HepG2 (cell line): ENCODE measurements at regions not wholly inside any gene's neighbourhood (a gene's known extent, or its start where the extent isn't known, plus 50 kb on each side); places are given as distances from the start of the nearest gene placed in this dataset.

Experiments
- ATAC-seq: fragments of 200-7000 bp; cut with Tn5 transposase; 3 replicates; pipeline ENCODE4 v1.9.1; 2020; ENCODE audit warnings: mild to moderate bottlenecking, moderate library complexity
- BruUV-seq: library from RNA; stranded (reverse); fragments of 400-500 nt; replicated peaks from 2 replicates; lab custom pipeline; 2021; lab: Mats Ljungman, UMichigan
- CTCF ChIA-PET: fragments of 300-600 bp; formaldehyde crosslinking; extraction: SDS; loops from one replicate; lab custom pipeline; 2021; ENCODE audit warnings: low total read pairs, inconsistent platforms, low intra/inter-chr PET ratio; lab: Yijun Ruan, JAX
- POLR2A ChIA-PET: fragments of 350-600 bp; sonication (Branson Sonifier 250); formaldehyde crosslinking; loops from one replicate; lab custom pipeline; 2020; ENCODE audit warnings: antibody characterized with exemption, inconsistent platforms; lab: Yijun Ruan, JAX
- DNase-seq: peaks from one replicate; pipeline ENCODE4 v3.0.0-alpha.2; 2015; ENCODE audit warnings: low spot score
- FAIRE-seq: peaks from 3 replicates; lab custom pipeline; 2011; peaks lifted over from hg19 to GRCh38; lab: Jason Lieb, UNC
- H2AFZ ChIP-seq: one replicate; pipeline ENCODE4 v1.6.1; 2011; ENCODE audit warnings: low read length, inconsistent platforms
- H3K27ac ChIP-seq: fragments of 300-600 bp; 3 replicates; pipeline ENCODE4 v1.8.0; 2011; ENCODE audit warnings: mixed run types, mild to moderate bottlenecking, mixed read lengths, low read length, inconsistent platforms; ENCODE audit not compliant: insufficient read depth; ENCODE audit errors: extremely low read length
- H3K27me3 ChIP-seq, 2 experiments: fragments of 200-600 bp in 1 of 2; 2 replicates in 1 of 2; 3 replicates in 1 of 2; pipeline versions ENCODE4 v1.6.0 to v1.8.0; 2011; ENCODE audit warnings: low read length in 2 of 2, mild to moderate bottlenecking in 2 of 2, moderate library complexity in 2 of 2, inconsistent platforms in 1 of 2; ENCODE audit not compliant: insufficient read depth in 2 of 2, control insufficient read depth in 1 of 2
- H3K36me3 ChIP-seq, 2 experiments: fragments of 200-600 bp in 1 of 2; replicated peaks in 1 of 2; 2 replicates in 1 of 2; 3 replicates in 1 of 2; pipeline versions ENCODE4 v1.5.1 to v1.8.0; 2011; ENCODE audit warnings: low read length in 2 of 2, inconsistent platforms in 1 of 2; ENCODE audit not compliant: insufficient read depth in 2 of 2, control insufficient read depth in 1 of 2
- H3K4me1 ChIP-seq: 2 replicates; pipeline ENCODE4 v1.5.1; 2012; ENCODE audit warnings: low read length, inconsistent platforms; ENCODE audit not compliant: insufficient read depth
- H3K4me2 ChIP-seq: 2 replicates; pipeline ENCODE4 v1.6.0; 2011; ENCODE audit warnings: low read depth, low read length, inconsistent platforms
- H3K4me3 ChIP-seq, 3 experiments: fragments of 200-600 bp in 1 of 3; sonication (generic), shearing (Covaris generic) in 1 of 3; replicated peaks in 1 of 3; 2 replicates each; pipeline ENCODE4 v1.5.1; 2011 to 2016; ENCODE audit warnings: low read length in 3 of 3, inconsistent platforms in 2 of 3, low read depth in 2 of 3, mild to moderate bottlenecking in 2 of 3, control low read depth in 1 of 3, mixed read lengths in 1 of 3; ENCODE audit not compliant: insufficient read depth in 1 of 3
- H3K79me2 ChIP-seq: one replicate; pipeline ENCODE4 v1.6.1; 2011; ENCODE audit warnings: low read length, inconsistent platforms; ENCODE audit not compliant: insufficient read depth
- H3K9ac ChIP-seq: 2 replicates; pipeline ENCODE4 v1.6.0; 2011; ENCODE audit warnings: mild to moderate bottlenecking, low read depth, low read length, inconsistent platforms; ENCODE audit not compliant: insufficient read depth
- H3K9me3 ChIP-seq: 2 replicates; pipeline ENCODE4 v1.5.1; 2012; ENCODE audit warnings: mild to moderate bottlenecking, low read length
- H4K20me1 ChIP-seq: 2 replicates; pipeline ENCODE4 v1.6.0; 2011; ENCODE audit warnings: inconsistent platforms, mild to moderate bottlenecking, low read length, moderate library complexity; ENCODE audit not compliant: insufficient read depth
- ISX ChIP-seq: sonication (generic); formaldehyde crosslinking; conservative IDR thresholded peaks from 2 replicates; pipeline ENCODE4 v1.5.0; 2020; ENCODE audit warnings: missing genetic modification reagents
- MXD4 ChIP-seq: IDR thresholded peaks from 2 replicates; pipeline ENCODE4 v1.6.1; 2016; ENCODE audit warnings: mild to moderate bottlenecking, missing biosample characterization, missing genetic modification reagents
- MXI1 ChIP-seq: IDR thresholded peaks from 3 replicates; pipeline ENCODE4 v1.6.1; 2012; ENCODE audit warnings: low read depth, low read length, inconsistent platforms, borderline replicate concordance
- SKI ChIP-seq: fragments of 450-650 bp; IDR thresholded peaks from one replicate; pipeline ENCODE4 v1.6.1; 2018; ENCODE audit warnings: mild to moderate bottlenecking; ENCODE audit not compliant: partially characterized antibody
- SP1 ChIP-seq, 2 experiments: fragments of 450-650 bp in 1 of 2; sonication (generic) in 1 of 2; formaldehyde crosslinking in 1 of 2; IDR thresholded peaks; 2 replicates each; pipeline versions ENCODE4 v1.4.0 to v1.6.1; 2016 to 2020; ENCODE audit warnings: missing genetic modification reagents in 1 of 2
- STAG1 ChIP-seq: sonication (generic); formaldehyde crosslinking; IDR thresholded peaks from 2 replicates; pipeline ENCODE4 v1.4.0; 2020; ENCODE audit warnings: missing genetic modification reagents
- ZMYM2 ChIP-seq: sonication (generic); formaldehyde crosslinking; IDR thresholded peaks from 2 replicates; pipeline ENCODE4 v1.8.0; 2022; ENCODE audit warnings: mild to moderate bottlenecking, missing genetic modification reagents
- ZNF30 ChIP-seq: sonication (generic); formaldehyde crosslinking; IDR thresholded peaks from 2 replicates; pipeline ENCODE4 v1.5.0; 2020; ENCODE audit warnings: mild to moderate bottlenecking, missing genetic modification reagents
- ZNF589 ChIP-seq: sonication (generic); formaldehyde crosslinking; conservative IDR thresholded peaks from 2 replicates; pipeline ENCODE4 v1.8.0; 2022; ENCODE audit warnings: mild to moderate bottlenecking, moderate library complexity, missing genetic modification reagents
- WGBS: methylation state at CpG from one replicate; pipeline ENCODE4 v1.1.6; 2017; ENCODE audit warnings: low lambda C conversion rate; 5-methylcytosine and 5-hydroxymethylcytosine counted together
- in situ Hi-C: cut with HindIII; loops from 2 replicates; pipeline ENCODE4 v1.10.0; 2017; ENCODE audit warnings: low pct_unique_long_range_greater_than_20kb; ENCODE audit not compliant: extremely low pct_ligation_motif_present
- intact Hi-C: fragments of 100-400 bp; cut with micrococcal nuclease; formaldehyde crosslinking; loops from one replicate; pipeline ENCODE4 v1.10.0; 2022; ENCODE audit not compliant: unreplicated experiment
- TF ChIP-seq, protein P1 (sequence below): sonication (generic); formaldehyde crosslinking; IDR thresholded peaks from 2 replicates; pipeline ENCODE4 v1.4.0; 2020; ENCODE audit warnings: missing genetic modification reagents
- TF ChIP-seq, protein P2 (sequence below): sonication (generic); formaldehyde crosslinking; IDR thresholded peaks from 2 replicates; pipeline ENCODE4 v1.4.0; 2020; ENCODE audit warnings: mild to moderate bottlenecking, missing genetic modification reagents
- TF ChIP-seq, protein P3 (sequence below): sonication (generic); formaldehyde crosslinking; conservative IDR thresholded peaks from 2 replicates; pipeline ENCODE4 v1.4.0; 2020; ENCODE audit warnings: missing genetic modification reagents
- TF ChIP-seq, protein P4 (sequence below), 2 experiments: sonication (generic) in 1 of 2; formaldehyde crosslinking in 1 of 2; IDR thresholded peaks; 2 replicates each; pipeline versions ENCODE4 v1.4.0 to v1.6.1; 2016 to 2020; ENCODE audit warnings: borderline replicate concordance in 1 of 2, low read depth in 1 of 2, mild to moderate bottlenecking in 1 of 2, missing genetic modification reagents in 1 of 2

DNA sequence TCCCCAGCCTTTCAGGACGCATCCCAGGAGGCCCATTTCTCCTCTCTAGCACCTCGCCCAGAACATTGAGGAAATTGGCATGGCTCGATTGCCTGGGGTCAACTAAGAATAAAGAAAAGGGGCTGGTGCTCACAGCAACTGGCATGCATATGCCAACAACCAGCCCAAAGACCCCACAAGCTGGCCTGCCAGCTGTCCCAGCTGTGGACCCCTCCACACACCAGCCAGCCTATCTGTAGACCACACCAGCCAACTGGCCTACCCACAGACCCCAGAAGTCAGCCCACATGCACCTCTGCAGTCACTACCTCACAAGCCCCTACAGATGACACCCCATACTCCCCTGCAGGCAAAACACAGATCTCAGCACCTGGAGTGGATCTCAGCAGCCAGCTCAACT, 123.8 kb upstream of the ID2 start:
- CTCF ChIA-PET = no interaction called here
- no peaks in the 10 kb centered on the region for H3K4me1 ChIP-seq
- FAIRE-seq (no peak), DNase-seq (no peak), ATAC-seq (no peak; the same call in 2 of the 3 replicates)
- H3K9me3 ChIP-seq = peaks cover 11% of the 10 kb centered on the region
- no peak overlapping the region for H2AFZ ChIP-seq
- H3K36me3 ChIP-seq = no peaks in the 10 kb centered on the region
- POLR2A ChIA-PET = interaction anchor here (1.3 kb wide), 1 partner anchor 16 kb away, joined by 3 read pairs; no protein-coding TSS in a partner anchor
- H3K27me3 ChIP-seq = peaks cover 0 to 6% of the 10 kb centered on the region in 2 experiments; a peak in 2 of 5 replicates
- H3K9ac ChIP-seq = no peak overlapping the region
- 20% methylated on average over 3 of the region's 3 CpGs for WGBS
- in situ Hi-C loops = no loop called here
- no peak overlapping the region for H3K4me3 ChIP-seq
- no peak overlapping the region for H3K27ac ChIP-seq
- no peaks in the 10 kb centered on the region for H3K79me2 ChIP-seq
- TF ChIP-seq STAG1 (CRISPR knock-in tag) (no peak), ISX (CRISPR knock-in tag) (no peak), SP1 (IDR thresholded peaks at IDR 0.05) (no peak), SP1 (CRISPR knock-in tag; IDR thresholded peaks at IDR 0.05) (no peak), ZMYM2 (CRISPR knock-in tag) (no peak), MXI1 (no peak), SKI (no peak), ZNF30 (CRISPR knock-in tag) (no peak), MXD4 (CRISPR knock-in tag) (no peak), ZNF589 (no peak)
- TF ChIP-seq, protein P1, sequence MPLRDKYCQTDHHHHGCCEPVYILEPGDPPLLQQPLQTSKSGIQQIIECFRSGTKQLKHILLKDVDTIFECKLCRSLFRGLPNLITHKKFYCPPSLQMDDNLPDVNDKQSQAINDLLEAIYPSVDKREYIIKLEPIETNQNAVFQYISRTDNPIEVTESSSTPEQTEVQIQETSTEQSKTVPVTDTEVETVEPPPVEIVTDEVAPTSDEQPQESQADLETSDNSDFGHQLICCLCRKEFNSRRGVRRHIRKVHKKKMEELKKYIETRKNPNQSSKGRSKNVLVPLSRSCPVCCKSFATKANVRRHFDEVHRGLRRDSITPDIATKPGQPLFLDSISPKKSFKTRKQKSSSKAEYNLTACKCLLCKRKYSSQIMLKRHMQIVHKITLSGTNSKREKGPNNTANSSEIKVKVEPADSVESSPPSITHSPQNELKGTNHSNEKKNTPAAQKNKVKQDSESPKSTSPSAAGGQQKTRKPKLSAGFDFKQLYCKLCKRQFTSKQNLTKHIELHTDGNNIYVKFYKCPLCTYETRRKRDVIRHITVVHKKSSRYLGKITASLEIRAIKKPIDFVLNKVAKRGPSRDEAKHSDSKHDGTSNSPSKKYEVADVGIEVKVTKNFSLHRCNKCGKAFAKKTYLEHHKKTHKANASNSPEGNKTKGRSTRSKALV (CRISPR knock-in tag) = no peak
- TF ChIP-seq, protein P2, sequence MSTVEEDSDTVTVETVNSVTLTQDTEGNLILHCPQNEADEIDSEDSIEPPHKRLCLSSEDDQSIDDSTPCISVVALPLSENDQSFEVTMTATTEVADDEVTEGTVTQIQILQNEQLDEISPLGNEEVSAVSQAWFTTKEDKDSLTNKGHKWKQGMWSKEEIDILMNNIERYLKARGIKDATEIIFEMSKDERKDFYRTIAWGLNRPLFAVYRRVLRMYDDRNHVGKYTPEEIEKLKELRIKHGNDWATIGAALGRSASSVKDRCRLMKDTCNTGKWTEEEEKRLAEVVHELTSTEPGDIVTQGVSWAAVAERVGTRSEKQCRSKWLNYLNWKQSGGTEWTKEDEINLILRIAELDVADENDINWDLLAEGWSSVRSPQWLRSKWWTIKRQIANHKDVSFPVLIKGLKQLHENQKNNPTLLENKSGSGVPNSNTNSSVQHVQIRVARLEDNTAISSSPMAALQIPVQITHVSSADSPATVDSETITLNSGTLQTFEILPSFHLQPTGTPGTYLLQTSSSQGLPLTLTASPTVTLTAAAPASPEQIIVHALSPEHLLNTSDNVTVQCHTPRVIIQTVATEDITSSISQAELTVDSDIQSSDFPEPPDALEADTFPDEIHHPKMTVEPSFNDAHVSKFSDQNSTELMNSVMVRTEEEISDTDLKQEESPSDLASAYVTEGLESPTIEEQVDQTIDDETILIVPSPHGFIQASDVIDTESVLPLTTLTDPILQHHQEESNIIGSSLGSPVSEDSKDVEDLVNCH = no peak
- TF ChIP-seq, protein P3, sequence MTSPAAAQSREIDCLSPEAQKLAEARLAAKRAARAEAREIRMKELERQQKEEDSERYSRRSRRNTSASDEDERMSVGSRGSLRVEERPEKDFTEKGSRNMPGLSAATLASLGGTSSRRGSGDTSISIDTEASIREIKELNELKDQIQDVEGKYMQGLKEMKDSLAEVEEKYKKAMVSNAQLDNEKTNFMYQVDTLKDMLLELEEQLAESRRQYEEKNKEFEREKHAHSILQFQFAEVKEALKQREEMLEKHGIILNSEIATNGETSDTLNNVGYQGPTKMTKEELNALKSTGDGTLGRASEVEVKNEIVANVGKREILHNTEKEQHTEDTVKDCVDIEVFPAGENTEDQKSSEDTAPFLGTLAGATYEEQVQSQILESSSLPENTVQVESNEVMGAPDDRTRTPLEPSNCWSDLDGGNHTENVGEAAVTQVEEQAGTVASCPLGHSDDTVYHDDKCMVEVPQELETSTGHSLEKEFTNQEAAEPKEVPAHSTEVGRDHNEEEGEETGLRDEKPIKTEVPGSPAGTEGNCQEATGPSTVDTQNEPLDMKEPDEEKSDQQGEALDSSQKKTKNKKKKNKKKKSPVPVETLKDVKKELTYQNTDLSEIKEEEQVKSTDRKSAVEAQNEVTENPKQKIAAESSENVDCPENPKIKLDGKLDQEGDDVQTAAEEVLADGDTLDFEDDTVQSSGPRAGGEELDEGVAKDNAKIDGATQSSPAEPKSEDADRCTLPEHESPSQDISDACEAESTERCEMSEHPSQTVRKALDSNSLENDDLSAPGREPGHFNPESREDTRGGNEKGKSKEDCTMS = no peak
- TF ChIP-seq, protein P4, sequence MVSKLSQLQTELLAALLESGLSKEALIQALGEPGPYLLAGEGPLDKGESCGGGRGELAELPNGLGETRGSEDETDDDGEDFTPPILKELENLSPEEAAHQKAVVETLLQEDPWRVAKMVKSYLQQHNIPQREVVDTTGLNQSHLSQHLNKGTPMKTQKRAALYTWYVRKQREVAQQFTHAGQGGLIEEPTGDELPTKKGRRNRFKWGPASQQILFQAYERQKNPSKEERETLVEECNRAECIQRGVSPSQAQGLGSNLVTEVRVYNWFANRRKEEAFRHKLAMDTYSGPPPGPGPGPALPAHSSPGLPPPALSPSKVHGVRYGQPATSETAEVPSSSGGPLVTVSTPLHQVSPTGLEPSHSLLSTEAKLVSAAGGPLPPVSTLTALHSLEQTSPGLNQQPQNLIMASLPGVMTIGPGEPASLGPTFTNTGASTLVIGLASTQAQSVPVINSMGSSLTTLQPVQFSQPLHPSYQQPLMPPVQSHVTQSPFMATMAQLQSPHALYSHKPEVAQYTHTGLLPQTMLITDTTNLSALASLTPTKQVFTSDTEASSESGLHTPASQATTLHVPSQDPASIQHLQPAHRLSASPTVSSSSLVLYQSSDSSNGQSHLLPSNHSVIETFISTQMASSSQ (IDR thresholded peaks at IDR 0.05; ENCODE audit: low read depth) = no peak
- TF ChIP-seq, protein P4 (CRISPR knock-in tag; IDR thresholded peaks at IDR 0.05; ENCODE audit: borderline replicate concordance) = no peak
- intact Hi-C loops = no loop called here
- no peaks in the 10 kb centered on the region for H4K20me1 ChIP-seq
- H3K4me2 ChIP-seq = no peak overlapping the region
- no TSS peak for BruUV-seq
